ENCODE measurements at regions not wholly inside any gene's neighbourhood (a gene's known extent, or its start where the extent isn't known, plus 50 kb on each side); places are given as distances from the start of the nearest gene placed in this dataset.

DNA sequence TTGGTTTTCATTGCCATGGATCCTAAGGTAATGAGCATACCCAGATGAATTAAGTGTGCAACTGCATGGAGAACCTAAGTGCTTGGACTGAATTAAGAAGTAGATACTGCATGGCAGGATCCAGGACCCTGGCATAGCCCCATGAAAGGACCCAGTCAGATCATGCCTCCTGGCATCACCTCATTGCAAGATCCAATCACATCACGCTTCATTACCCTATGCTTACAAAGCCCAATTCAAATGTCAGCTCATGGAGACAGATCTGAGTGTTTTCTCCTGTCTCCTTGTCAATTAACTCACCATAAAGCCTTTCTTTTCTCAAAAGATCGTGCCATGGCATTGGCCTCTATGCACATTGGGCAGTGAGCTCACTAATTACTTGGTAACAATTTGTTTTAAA is 519.8 kb upstream of the ZNF804A start:
- no peak for DNase-seq
- WGBS, 5 donors = 65 to 86% (median 73%) methylated on average over 2 of the region's 2 CpGs
- intact Hi-C loops (cut with DNase I; ENCODE audit: low total_unique reads) = no loop called here
- no peaks in the 10 kb centered on the region for H3K9me3 ChIP-seq
- no peaks in the 10 kb centered on the region for H3K27me3 ChIP-seq
- TF ChIP-seq POLR2AphosphoS5 (IDR thresholded peaks at IDR 0.05) = no peak
- no peak for TF ChIP-seq POLR2A (IDR thresholded peaks at IDR 0.05)
- TF ChIP-seq, protein P1, sequence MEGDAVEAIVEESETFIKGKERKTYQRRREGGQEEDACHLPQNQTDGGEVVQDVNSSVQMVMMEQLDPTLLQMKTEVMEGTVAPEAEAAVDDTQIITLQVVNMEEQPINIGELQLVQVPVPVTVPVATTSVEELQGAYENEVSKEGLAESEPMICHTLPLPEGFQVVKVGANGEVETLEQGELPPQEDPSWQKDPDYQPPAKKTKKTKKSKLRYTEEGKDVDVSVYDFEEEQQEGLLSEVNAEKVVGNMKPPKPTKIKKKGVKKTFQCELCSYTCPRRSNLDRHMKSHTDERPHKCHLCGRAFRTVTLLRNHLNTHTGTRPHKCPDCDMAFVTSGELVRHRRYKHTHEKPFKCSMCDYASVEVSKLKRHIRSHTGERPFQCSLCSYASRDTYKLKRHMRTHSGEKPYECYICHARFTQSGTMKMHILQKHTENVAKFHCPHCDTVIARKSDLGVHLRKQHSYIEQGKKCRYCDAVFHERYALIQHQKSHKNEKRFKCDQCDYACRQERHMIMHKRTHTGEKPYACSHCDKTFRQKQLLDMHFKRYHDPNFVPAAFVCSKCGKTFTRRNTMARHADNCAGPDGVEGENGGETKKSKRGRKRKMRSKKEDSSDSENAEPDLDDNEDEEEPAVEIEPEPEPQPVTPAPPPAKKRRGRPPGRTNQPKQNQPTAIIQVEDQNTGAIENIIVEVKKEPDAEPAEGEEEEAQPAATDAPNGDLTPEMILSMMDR (IDR thresholded peaks at IDR 0.05) = no peak
- no peak for TF ChIP-seq EP300 (IDR thresholded peaks at IDR 0.05)
- H3K36me3 ChIP-seq = no peaks in the 10 kb centered on the region
- H3K4me1 ChIP-seq = no peaks in the 10 kb centered on the region
- H3K4me3 ChIP-seq = no peak overlapping the region
- H3K27ac ChIP-seq = no peak overlapping the region

DNA sequence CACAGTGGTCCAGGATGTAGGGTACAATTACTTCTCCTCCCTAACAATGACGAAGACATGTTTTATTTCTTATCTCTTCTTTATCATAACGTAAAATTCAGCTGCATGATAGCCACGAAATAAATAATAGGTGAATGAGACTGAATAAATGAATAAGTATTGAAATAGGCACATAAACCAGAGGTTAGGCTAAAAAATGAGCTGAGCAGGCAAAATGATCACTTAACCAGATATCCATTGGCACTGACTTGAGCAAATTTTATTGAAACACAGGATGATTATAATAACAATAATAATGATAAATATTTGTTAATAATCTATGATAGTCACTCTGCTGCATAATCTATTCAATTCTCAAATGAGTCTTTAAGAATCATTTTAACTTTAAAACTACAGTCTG is 506.9 kb upstream of the ZNF804A start:
- no peak overlapping the region for H3K4me3 ChIP-seq
- no peaks in the 10 kb centered on the region for H3K36me3 ChIP-seq
- 57 to 76% (median 65%) methylated on average over 3 of the region's 3 CpGs for WGBS, 5 donors
- TF ChIP-seq POLR2A (IDR thresholded peaks at IDR 0.05) (no peak), POLR2AphosphoS5 (IDR thresholded peaks at IDR 0.05) (no peak), EP300 (IDR thresholded peaks at IDR 0.05) (no peak)
- TF ChIP-seq, protein P1 (IDR thresholded peaks at IDR 0.05) = no peak
- intact Hi-C loops (cut with DNase I; ENCODE audit: low total_unique reads) = no loop called here
- H3K27me3 ChIP-seq = no peaks in the 10 kb centered on the region
- no peak overlapping the region for H3K27ac ChIP-seq
- no peak for DNase-seq
- H3K4me1 ChIP-seq = no peaks in the 10 kb centered on the region
- peaks cover 0 to 8% (median 0%) of the 10 kb centered on the region in 4 donors for H3K9me3 ChIP-seq

DNA sequence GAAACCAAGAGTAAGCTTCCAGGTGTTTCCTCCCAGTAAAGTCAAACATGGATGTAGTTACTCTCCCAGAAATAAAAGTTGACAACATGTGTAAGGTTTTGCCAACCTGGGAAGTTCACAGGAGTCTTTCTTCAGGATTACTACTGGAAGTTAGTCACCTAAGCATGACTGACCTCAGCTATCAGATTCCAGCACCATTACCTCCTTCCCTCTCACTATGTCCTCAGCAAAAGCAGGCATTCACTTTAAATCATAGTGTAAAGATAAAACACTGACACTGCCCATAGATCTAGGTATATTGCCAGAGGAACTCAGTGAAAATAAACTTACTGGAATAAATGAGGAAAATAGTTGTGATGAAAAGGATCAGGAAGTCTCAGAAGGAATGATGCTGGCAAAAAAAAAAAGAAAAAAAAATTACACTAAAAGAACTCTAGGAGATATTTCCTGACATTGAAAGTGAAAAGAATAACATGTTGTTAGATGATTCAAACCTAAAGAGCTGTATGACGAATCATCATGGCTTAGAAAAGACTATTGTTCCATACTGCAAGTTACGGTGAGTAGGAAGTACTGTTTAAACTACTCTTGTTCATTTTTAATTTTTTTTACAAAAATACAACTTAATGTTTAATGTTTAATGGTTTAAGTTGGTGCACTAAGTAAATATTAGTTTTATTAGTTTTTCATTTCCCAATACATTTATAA is 484.5 kb upstream of the ZNF804A start:
- 58 to 68% (median 63%) methylated on average over 2 of the region's 2 CpGs for WGBS, 5 donors
- intact Hi-C loops (cut with DNase I; ENCODE audit: low total_unique reads) = no loop called here
- H3K27ac ChIP-seq = no peak overlapping the region

DNA sequence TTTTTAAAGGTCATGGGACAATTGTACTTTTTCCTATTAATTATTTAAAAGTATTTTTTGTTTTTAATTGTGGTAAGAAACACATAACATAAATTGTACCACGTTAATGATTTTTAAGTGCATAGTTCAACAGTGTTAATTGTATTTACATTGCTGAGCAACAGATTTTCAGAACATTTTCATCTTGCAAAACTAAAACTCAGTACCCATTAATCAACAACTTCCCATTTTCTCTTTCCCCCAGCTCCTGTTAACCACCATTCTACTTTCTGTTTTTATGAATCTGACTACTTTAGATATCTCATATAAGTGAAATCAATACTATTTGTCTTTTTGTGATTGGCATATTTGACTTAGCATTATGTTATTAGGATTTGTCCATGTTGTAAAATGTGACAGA is 483.9 kb upstream of the ZNF804A start:
- 33 to 45% (median 35%) methylated on average over 1 of the region's 1 CpG for WGBS, 5 donors
- H3K36me3 ChIP-seq = no peaks in the 10 kb centered on the region
- DNase-seq = no peak
- H3K4me1 ChIP-seq = no peaks in the 10 kb centered on the region
- H3K4me3 ChIP-seq = no peak overlapping the region
- intact Hi-C loops (cut with DNase I; ENCODE audit: low total_unique reads) = no loop called here
- TF ChIP-seq POLR2A (IDR thresholded peaks at IDR 0.05) = no peak
- no peaks in the 10 kb centered on the region for H3K27me3 ChIP-seq
- no peaks in the 10 kb centered on the region for H3K9me3 ChIP-seq
- H3K27ac ChIP-seq = no peak overlapping the region

More for the DNA sequence above, 484.5 kb upstream of the ZNF804A start:
- no peak for DNase-seq
- H3K36me3 ChIP-seq = no peaks in the 10 kb centered on the region
- H3K27me3 ChIP-seq = no peaks in the 10 kb centered on the region
- no peaks in the 10 kb centered on the region for H3K4me1 ChIP-seq
- TF ChIP-seq POLR2AphosphoS5 (IDR thresholded peaks at IDR 0.05) (no peak), POLR2A (IDR thresholded peaks at IDR 0.05) (no peak), EP300 (IDR thresholded peaks at IDR 0.05) (no peak)
- TF ChIP-seq, protein P1 (IDR thresholded peaks at IDR 0.05) = no peak
- H3K4me3 ChIP-seq = no peak overlapping the region
- H3K9me3 ChIP-seq = no peaks in the 10 kb centered on the region
